ENCODE measurements at regions not wholly inside any gene's neighbourhood (a gene's known extent, or its start where the extent isn't known, plus 50 kb on each side); places are given as distances from the start of the nearest gene placed in this dataset.
"Not testable (repeated sequence)": the region's sequence is repeated elsewhere in the genome, so short reads cannot be mapped to it uniquely, and the experiment has no call there.

DNA sequence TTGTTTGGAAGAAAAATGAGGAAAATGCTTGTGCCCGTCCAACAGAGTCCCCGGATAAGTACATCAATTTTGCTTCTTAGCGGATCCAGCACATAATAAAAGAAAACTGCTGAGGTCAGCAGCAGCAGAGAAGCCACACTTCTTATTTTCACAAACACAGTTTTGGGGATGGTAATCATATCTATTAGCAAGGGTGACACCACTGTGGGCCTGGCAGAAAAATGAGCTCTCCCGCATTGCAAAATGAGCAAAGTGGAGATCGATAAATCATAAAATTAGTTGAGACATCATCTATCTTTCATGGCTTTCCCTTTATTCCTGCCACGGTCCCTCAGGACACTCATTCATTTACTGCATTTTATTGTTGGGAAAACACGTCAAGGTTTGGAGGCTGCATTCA, 186.4 kb downstream of the NPIPA7 start:
- not testable (repeated sequence) for H3K36me3 Mint-ChIP-seq (ENCODE audit: low read depth, unreplicated experiment); H3K4me2 ChIP-seq (ENCODE audit: low read length); H3K9me3 ChIP-seq (ENCODE audit: insufficient read depth, low read depth, low read length); H3K9me3 Mint-ChIP-seq (ENCODE audit: unreplicated experiment); H3K4me1 Mint-ChIP-seq (ENCODE audit: low read depth, unreplicated experiment); H3K4me3 ChIP-seq (ENCODE audit: insufficient read depth, low read depth, low read length); FAIRE-seq; H3K79me2 ChIP-seq (ENCODE audit: insufficient read depth, low read length); H3K36me3 ChIP-seq (ENCODE audit: insufficient read depth, low read length); H3K4me1 ChIP-seq (ENCODE audit: insufficient read depth, low read length); H3K4me3 Mint-ChIP-seq (ENCODE audit: unreplicated experiment); H3K27ac Mint-ChIP-seq (ENCODE audit: unreplicated experiment); H2AFZ ChIP-seq (ENCODE audit: low read depth, low read length); H3K9ac ChIP-seq (ENCODE audit: low read length); H3K27ac ChIP-seq (ENCODE audit: low read depth, low read length); H3K27me3 ChIP-seq (ENCODE audit: insufficient read depth, low read length); DNase-seq (ENCODE audit: low read depth); H3K27me3 Mint-ChIP-seq (ENCODE audit: low read depth, unreplicated experiment); H4K20me1 ChIP-seq (ENCODE audit: insufficient read depth, low read length)

DNA sequence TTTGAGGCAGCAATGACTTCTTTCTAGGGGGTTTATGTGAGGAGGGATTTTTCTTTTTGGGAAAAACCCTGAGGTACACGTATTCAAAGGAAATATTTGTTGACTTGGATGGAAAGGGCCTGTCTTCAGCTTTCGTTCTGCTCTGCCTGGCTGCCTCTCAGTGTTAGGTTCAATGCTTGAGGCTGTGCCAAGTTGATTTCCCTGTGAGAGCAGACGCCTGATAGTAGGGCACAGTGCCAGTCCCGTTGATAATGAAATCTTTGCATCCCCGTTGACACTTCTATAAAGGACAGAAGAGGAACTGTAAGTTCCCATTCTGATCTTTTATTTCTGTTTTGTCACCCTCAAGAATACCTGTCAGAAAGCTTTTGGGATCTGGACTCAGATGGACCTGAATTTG, 191.1 kb downstream of the NPIPA7 start:
- not testable (repeated sequence) for H3K9me3 Mint-ChIP-seq (ENCODE audit: unreplicated experiment); H3K4me3 Mint-ChIP-seq (ENCODE audit: unreplicated experiment); H3K9ac ChIP-seq (ENCODE audit: low read length); H3K36me3 Mint-ChIP-seq (ENCODE audit: low read depth, unreplicated experiment); H3K27ac ChIP-seq (ENCODE audit: low read depth, low read length); H2AFZ ChIP-seq (ENCODE audit: low read depth, low read length); H3K27ac Mint-ChIP-seq (ENCODE audit: unreplicated experiment); DNase-seq (ENCODE audit: low read depth); H3K4me3 ChIP-seq (ENCODE audit: insufficient read depth, low read depth, low read length); H3K4me1 ChIP-seq (ENCODE audit: insufficient read depth, low read length); H3K27me3 ChIP-seq (ENCODE audit: insufficient read depth, low read length); H4K20me1 ChIP-seq (ENCODE audit: insufficient read depth, low read length); H3K4me2 ChIP-seq (ENCODE audit: low read length); FAIRE-seq; H3K79me2 ChIP-seq (ENCODE audit: insufficient read depth, low read length); H3K4me1 Mint-ChIP-seq (ENCODE audit: low read depth, unreplicated experiment); H3K36me3 ChIP-seq (ENCODE audit: insufficient read depth, low read length); H3K27me3 Mint-ChIP-seq (ENCODE audit: low read depth, unreplicated experiment); H3K9me3 ChIP-seq (ENCODE audit: insufficient read depth, low read depth, low read length)

DNA sequence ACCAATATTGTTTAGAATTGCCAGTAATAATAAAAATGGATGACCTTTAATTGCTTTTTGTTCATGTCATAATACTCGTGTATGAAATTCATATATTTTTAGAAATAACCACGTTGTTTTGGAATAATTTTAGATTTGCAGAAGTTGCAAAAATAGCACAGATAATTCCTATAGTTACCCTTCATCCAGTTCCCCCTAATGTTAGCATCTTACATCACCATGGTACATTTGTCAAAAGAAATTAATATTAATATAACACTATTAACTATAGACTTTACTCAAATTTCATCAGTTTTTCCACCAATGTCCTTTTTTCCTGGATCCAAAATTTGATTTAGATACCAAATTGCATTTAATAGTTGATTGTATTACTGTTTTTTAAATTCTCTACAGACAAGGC, 191.9 kb downstream of the NPIPA7 start:
- not testable (repeated sequence) for DNase-seq (ENCODE audit: low read depth); H3K4me3 ChIP-seq (ENCODE audit: insufficient read depth, low read depth, low read length); H3K79me2 ChIP-seq (ENCODE audit: insufficient read depth, low read length); H2AFZ ChIP-seq (ENCODE audit: low read depth, low read length); FAIRE-seq; H3K4me2 ChIP-seq (ENCODE audit: low read length); H3K27ac Mint-ChIP-seq (ENCODE audit: unreplicated experiment); H3K9me3 Mint-ChIP-seq (ENCODE audit: unreplicated experiment); H3K4me1 ChIP-seq (ENCODE audit: insufficient read depth, low read length); H3K36me3 Mint-ChIP-seq (ENCODE audit: low read depth, unreplicated experiment); H3K27me3 Mint-ChIP-seq (ENCODE audit: low read depth, unreplicated experiment); H3K9me3 ChIP-seq (ENCODE audit: insufficient read depth, low read depth, low read length); H3K4me1 Mint-ChIP-seq (ENCODE audit: low read depth, unreplicated experiment); H3K9ac ChIP-seq (ENCODE audit: low read length); H3K27me3 ChIP-seq (ENCODE audit: insufficient read depth, low read length); H3K36me3 ChIP-seq (ENCODE audit: insufficient read depth, low read length); H4K20me1 ChIP-seq (ENCODE audit: insufficient read depth, low read length); H3K27ac ChIP-seq (ENCODE audit: low read depth, low read length); H3K4me3 Mint-ChIP-seq (ENCODE audit: unreplicated experiment)

DNA sequence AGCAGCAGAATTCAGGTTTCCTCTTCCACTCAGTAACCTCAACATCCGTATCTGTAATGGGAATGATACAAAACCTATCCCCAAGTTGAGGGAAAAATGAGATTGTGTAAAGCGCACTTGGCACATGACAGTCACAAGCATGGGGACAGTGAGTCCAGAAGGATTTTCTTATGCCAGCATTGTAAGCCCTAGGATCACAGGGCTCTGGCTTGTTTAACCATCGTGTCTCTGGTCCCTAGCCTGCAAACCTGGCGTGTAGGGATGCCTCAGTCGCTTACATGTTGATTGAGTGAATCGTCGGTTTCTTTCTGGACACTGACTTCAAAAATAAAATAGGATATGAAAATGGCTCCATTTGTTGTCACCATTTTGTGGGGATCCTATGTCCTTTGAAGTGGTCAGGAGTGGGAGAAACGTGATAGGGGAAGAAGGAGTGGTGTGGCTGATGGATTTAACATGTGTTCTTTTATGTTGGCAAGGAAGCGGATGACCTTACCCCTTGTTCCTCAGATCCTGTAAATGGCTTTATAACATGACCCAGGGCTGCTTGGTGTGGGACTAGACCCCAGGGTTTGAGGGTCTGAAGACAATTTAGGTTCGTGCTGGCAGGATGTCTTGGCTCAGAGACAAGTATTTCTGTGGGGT, 193.3 kb downstream of the NPIPA7 start:
- H3K27ac ChIP-seq (ENCODE audit: low read depth, low read length); H3K9me3 ChIP-seq (ENCODE audit: insufficient read depth, low read depth, low read length); H3K36me3 Mint-ChIP-seq (ENCODE audit: low read depth, unreplicated experiment); H3K27me3 ChIP-seq (ENCODE audit: insufficient read depth, low read length); H3K4me3 ChIP-seq (ENCODE audit: insufficient read depth, low read depth, low read length); H3K4me1 ChIP-seq (ENCODE audit: insufficient read depth, low read length); H3K9me3 Mint-ChIP-seq (ENCODE audit: unreplicated experiment); H3K27ac Mint-ChIP-seq (ENCODE audit: unreplicated experiment); H3K4me2 ChIP-seq (ENCODE audit: low read length); DNase-seq (ENCODE audit: low read depth); H3K4me3 Mint-ChIP-seq (ENCODE audit: unreplicated experiment); H3K79me2 ChIP-seq (ENCODE audit: insufficient read depth, low read length); H3K4me1 Mint-ChIP-seq (ENCODE audit: low read depth, unreplicated experiment); H2AFZ ChIP-seq (ENCODE audit: low read depth, low read length); H3K9ac ChIP-seq (ENCODE audit: low read length); H4K20me1 ChIP-seq (ENCODE audit: insufficient read depth, low read length); H3K27me3 Mint-ChIP-seq (ENCODE audit: low read depth, unreplicated experiment); H3K36me3 ChIP-seq (ENCODE audit: insufficient read depth, low read length); FAIRE-seq: not testable (repeated sequence)

DNA sequence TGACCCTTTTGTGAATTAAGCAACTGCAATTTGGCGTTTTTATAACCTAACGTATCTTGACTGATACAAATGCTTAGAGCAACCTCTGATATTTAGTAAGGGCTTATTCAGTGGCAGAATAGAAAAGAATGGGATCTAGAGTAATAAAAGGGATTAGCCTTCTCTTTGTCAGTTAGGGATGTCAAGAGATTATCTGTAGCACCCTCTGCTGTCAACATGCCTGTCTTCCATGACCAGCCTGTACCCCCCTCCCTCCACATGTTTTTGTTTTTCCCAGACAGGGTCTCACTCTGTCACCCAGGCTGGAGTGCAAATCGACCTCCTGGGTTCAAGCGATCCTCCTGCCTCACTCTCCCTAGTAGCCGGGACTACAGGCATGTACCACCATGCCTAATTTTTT, 198.1 kb downstream of the NPIPA7 start:
- not testable (repeated sequence) for H3K4me3 ChIP-seq (ENCODE audit: insufficient read depth, low read depth, low read length); H3K27me3 Mint-ChIP-seq (ENCODE audit: low read depth, unreplicated experiment); H3K9me3 Mint-ChIP-seq (ENCODE audit: unreplicated experiment); H3K4me3 Mint-ChIP-seq (ENCODE audit: unreplicated experiment); H3K27ac ChIP-seq (ENCODE audit: low read depth, low read length); H3K79me2 ChIP-seq (ENCODE audit: insufficient read depth, low read length); H3K36me3 Mint-ChIP-seq (ENCODE audit: low read depth, unreplicated experiment); H3K4me2 ChIP-seq (ENCODE audit: low read length); H3K36me3 ChIP-seq (ENCODE audit: insufficient read depth, low read length); H2AFZ ChIP-seq (ENCODE audit: low read depth, low read length); H3K4me1 ChIP-seq (ENCODE audit: insufficient read depth, low read length); H3K4me1 Mint-ChIP-seq (ENCODE audit: low read depth, unreplicated experiment); H3K27ac Mint-ChIP-seq (ENCODE audit: unreplicated experiment); H3K9me3 ChIP-seq (ENCODE audit: insufficient read depth, low read depth, low read length); H4K20me1 ChIP-seq (ENCODE audit: insufficient read depth, low read length); FAIRE-seq; H3K27me3 ChIP-seq (ENCODE audit: insufficient read depth, low read length); H3K9ac ChIP-seq (ENCODE audit: low read length); DNase-seq (ENCODE audit: low read depth)

Data from astrocyte (in vitro differentiated cells and primary cell).